K562 (cell line): ENCODE measurements at regions not wholly inside any gene's neighbourhood (a gene's known extent, or its start where the extent isn't known, plus 50 kb on each side); places are given as distances from the start of the nearest gene placed in this dataset.

ENCODE experiments used
- ADNP ChIP-seq: fragments of 200-800 bp; sonication (Bioruptor generic); IDR thresholded peaks from 2 replicates; pipeline ENCODE4 v1.6.1; 2016; ENCODE audit warnings: missing genetic modification characterization, missing compliant biosample characterization
- C11orf30 ChIP-seq: fragments of 450-650 bp; IDR thresholded peaks from 2 replicates; pipeline ENCODE4 v1.6.1; 2016; ENCODE audit warnings: low read depth, mild to moderate bottlenecking
- CCNT2 ChIP-seq: IDR thresholded peaks from 2 replicates; pipeline ENCODE4 v1.6.1; 2011; ENCODE audit warnings: borderline replicate concordance, low read depth, mild to moderate bottlenecking, moderate library complexity, mixed read lengths, low read length; ENCODE audit not compliant: insufficient read length; ENCODE audit errors: extremely low read depth
- CHD4 ChIP-seq: fragments of 200-600 bp; sonication (generic); IDR thresholded peaks from 3 replicates; pipeline ENCODE4 v1.6.1; 2012; ENCODE audit warnings: low read depth, mild to moderate bottlenecking, mixed read lengths, low read length, inconsistent platforms; ENCODE audit not compliant: insufficient read depth, insufficient replicate concordance, poor library complexity, severe bottlenecking
- HCFC1 ChIP-seq: IDR thresholded peaks from 2 replicates; pipeline ENCODE4 v1.6.1; 2012; ENCODE audit warnings: low read depth, low read length, improper control_type of control experiment
- JUND ChIP-seq, 2 experiments: IDR thresholded peaks; 2 replicates in 1 of 2; 3 replicates in 1 of 2; pipeline ENCODE4 v1.6.1; 2011; ENCODE audit warnings: borderline replicate concordance in 2 of 2, low read depth in 2 of 2, low read length in 2 of 2, improper control_type of control experiment in 1 of 2, missing biosample characterization in 1 of 2, missing genetic modification characterization in 1 of 2, missing genetic modification reagents in 1 of 2
- KDM4B ChIP-seq, 2 experiments: fragments of 450-650 bp in 1 of 2; sonication (generic) in 1 of 2; IDR thresholded peaks; 2 replicates each; pipeline ENCODE4 v1.6.1; 2016 to 2017; ENCODE audit warnings: borderline replicate concordance in 2 of 2, antibody characterized with exemption in 1 of 2, low read depth in 1 of 2, mild to moderate bottlenecking in 1 of 2
- MAFF ChIP-seq: IDR thresholded peaks from 2 replicates; pipeline ENCODE4 v1.6.1; 2012; ENCODE audit warnings: low read length, improper control_type of control experiment
- MAFG ChIP-seq: fragments of 450-650 bp; conservative IDR thresholded peaks from 2 replicates; pipeline ENCODE4 v1.6.1; 2016; ENCODE audit warnings: missing genetic modification characterization, missing compliant biosample characterization
- MTA3 ChIP-seq: fragments of 450-650 bp; formaldehyde crosslinking; IDR thresholded peaks from 2 replicates; pipeline ENCODE4 v1.6.1; 2017; ENCODE audit warnings: mild to moderate bottlenecking, borderline replicate concordance
- PURB ChIP-seq: sonication (generic); formaldehyde crosslinking; IDR thresholded peaks from 2 replicates; pipeline ENCODE4 v1.9.0; 2021; ENCODE audit warnings: low read depth, mild to moderate bottlenecking, missing genetic modification reagents
- RBFOX2 ChIP-seq: fragments of 200-400 bp; formaldehyde crosslinking; IDR thresholded peaks from 2 replicates; pipeline ENCODE4 v1.6.1; 2017; ENCODE audit warnings: low read depth, mild to moderate bottlenecking, low read length, moderate library complexity
- ZBTB8A ChIP-seq: fragments of 450-650 bp; IDR thresholded peaks from 2 replicates; pipeline ENCODE4 v1.6.1; 2018; ENCODE audit warnings: mild to moderate bottlenecking, moderate library complexity; ENCODE audit not compliant: partially characterized antibody
- ZNF263 ChIP-seq: sonication (generic); formaldehyde crosslinking; IDR thresholded peaks from 2 replicates; pipeline ENCODE4 v1.8.0; 2022; ENCODE audit warnings: mild to moderate bottlenecking, missing genetic modification reagents, borderline replicate concordance
- ZNF311 ChIP-seq: fragments of 250-450 bp; sonication (Bioruptor Pico); IDR thresholded peaks from 2 replicates; pipeline ENCODE4 v1.4.0; 2020; ENCODE audit warnings: mild to moderate bottlenecking, moderate library complexity
- ZNF316 ChIP-seq: fragments of 450-650 bp; IDR thresholded peaks from 2 replicates; pipeline ENCODE4 v1.6.1; 2016
- ZNF57 ChIP-seq: fragments of 450-650 bp; formaldehyde crosslinking; IDR thresholded peaks from 2 replicates; pipeline ENCODE4 v1.4.0; 2020; ENCODE audit warnings: mild to moderate bottlenecking, moderate library complexity

DNA sequence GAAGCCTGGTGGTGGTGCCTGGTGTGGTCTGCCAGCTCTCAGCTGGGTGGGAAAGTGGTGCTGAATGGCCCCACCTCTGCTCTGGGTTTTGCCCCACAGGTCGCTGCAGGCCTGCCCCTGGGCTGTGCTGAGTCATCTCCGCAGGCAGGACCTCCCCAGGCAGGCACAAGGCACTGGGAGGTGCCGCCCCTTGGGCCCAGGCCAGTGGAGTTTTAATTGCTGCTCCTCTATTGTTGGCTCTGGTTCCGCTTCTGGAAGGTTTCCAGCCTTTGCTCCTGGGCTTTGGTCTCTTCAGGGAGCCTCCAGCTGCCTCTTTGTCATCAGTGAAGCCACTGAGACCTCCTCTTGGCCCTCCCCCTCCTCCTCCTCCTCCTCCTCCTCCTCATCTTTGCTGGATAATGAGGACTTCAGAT, 180.3 kb upstream of the GRB10 start (continued):
- TF ChIP-seq JUND (IDR thresholded peaks at IDR 0.05; ENCODE audit: borderline replicate concordance, low read depth, low read length) (peak; percentile 81), JUND (tag; IDR thresholded peaks at IDR 0.05; ENCODE audit: borderline replicate concordance, low read depth, low read length) (no peak; the same call in 2 of the 3 replicates), ZNF311 (CRISPR knock-in tag) (no peak), ZNF57 (CRISPR knock-in tag) (no peak), ZBTB8A (no peak), CCNT2 (peak; percentile 42), ZNF263 (CRISPR knock-in tag) (peak; percentile 86), PURB (CRISPR knock-in tag) (no peak), HCFC1 (no peak), CHD4 (no peak), RBFOX2 (no peak), ADNP (tag) (no peak), KDM4B (IDR thresholded peaks at IDR 0.05; ENCODE audit: borderline replicate concordance in 2 of 2, low read depth in 1 of 2) (no peak), MAFG (tag) (peak; percentile 90), ZNF316 (peak; percentile 91), MTA3 (peak; percentile 52; the same call in 1 of the 2 replicates), C11orf30 (peak; percentile 94), MAFF (peak; percentile 34; the same call in 1 of the 2 replicates)
